Ovary (tissue), 3 donors: ENCODE measurements at regions not wholly inside any gene's neighbourhood (a gene's known extent, or its start where the extent isn't known, plus 50 kb on each side); places are given as distances from the start of the nearest gene placed in this dataset.

ENCODE experiments used
- CTCF ChIP-seq, 3 donors: fragments of 450-650 bp in 2 of 3; fragments of 200-600 bp in 1 of 3; IDR thresholded peaks; one replicate each; pipeline versions ENCODE4 v1.5.1 to v1.8.0; 2016 to 2022; ENCODE audit warnings: antibody characterized with exemption in 3 of 3, mild to moderate bottlenecking in 1 of 3
- EP300 ChIP-seq: sonication (generic); formaldehyde crosslinking; IDR thresholded peaks from one replicate; pipeline ENCODE4 v1.6.1; 2017; ENCODE audit warnings: antibody characterized with exemption
- POLR2A ChIP-seq: fragments of 450-650 bp; IDR thresholded peaks from one replicate; pipeline ENCODE4 v1.6.1; 2017; ENCODE audit warnings: antibody characterized with exemption, mild to moderate bottlenecking, moderate library complexity
- donor health status: DM: no; HTN: no; CAD: no.

GRCh38 chr16:9238346-9238745 is 146.9 kb downstream of the HAPSTR1 start:
- TF ChIP-seq EP300 (no peak), CTCF (IDR thresholded peaks at IDR 0.05) (no peak), POLR2A (no peak)
